Astrocyte of the spinal cord (primary cell): ENCODE measurements at regions not wholly inside any gene's neighbourhood (a gene's known extent, or its start where the extent isn't known, plus 50 kb on each side); places are given as distances from the start of the nearest gene placed in this dataset.

ENCODE experiments used
- DNase-seq: peaks from one replicate; pipeline ENCODE4 v3.0.0; 2011; ENCODE audit warnings: low read depth, low spot score
- H3K4me3 ChIP-seq: 2 replicates; pipeline ENCODE4 v1.5.1; 2011; ENCODE audit warnings: low read depth, mild to moderate bottlenecking, low read length, moderate library complexity
- CTCF ChIP-seq: IDR thresholded peaks from 2 replicates; pipeline ENCODE4 v1.5.1; 2012; ENCODE audit warnings: low read depth, mild to moderate bottlenecking, low read length, inconsistent platforms
- in situ Hi-C: cut with HindIII; loops from 2 replicates; pipeline ENCODE4 v1.10.0; 2017; ENCODE audit warnings: low sequenced_read_pairs

GRCh38 chr6:149153693-149154092, 163.8 kb upstream of the TAB2 start:
- no peak for TF ChIP-seq CTCF
- H3K4me3 ChIP-seq = no peak overlapping the region
- DNase-seq = no peak
- in situ Hi-C loops = no loop called here

GRCh38 chr6:149154261-149154821, 163.2 kb upstream of the TAB2 start:
- H3K4me3 ChIP-seq = no peak overlapping the region
- no peak for TF ChIP-seq CTCF
- DNase-seq = peak; percentile 24
- in situ Hi-C loops = no loop called here

GRCh38 chr6:149157126-149157525, 160.4 kb upstream of the TAB2 start:
- no peak overlapping the region for H3K4me3 ChIP-seq
- in situ Hi-C loops = no loop called here
- TF ChIP-seq CTCF = no peak
- DNase-seq = no peak

- no peak for TF ChIP-seq CTCF
- no peak overlapping the region for H3K4me3 ChIP-seq
- DNase-seq = no peak
- in situ Hi-C loops = no loop called here
These were observed 159.4 kb upstream of the TAB2 start for GRCh38 chr6:149158076-149158475.

GRCh38 chr6:149160943-149161342, 156.6 kb upstream of the TAB2 start:
- TF ChIP-seq CTCF = no peak

GRCh38 chr6:149162924-149163323, 154.6 kb upstream of the TAB2 start:
- H3K4me3 ChIP-seq = no peak overlapping the region
- in situ Hi-C loops = no loop called here
- DNase-seq = no peak
- TF ChIP-seq CTCF = no peak

More at GRCh38 chr6:149160943-149161342, 156.6 kb upstream of the TAB2 start:
- no peak for DNase-seq
- H3K4me3 ChIP-seq = no peak overlapping the region
- in situ Hi-C loops = no loop called here
